GM21447 (cell line): ENCODE measurements at regions not wholly inside any gene's neighbourhood (a gene's known extent, or its start where the extent isn't known, plus 50 kb on each side); places are given as distances from the start of the nearest gene placed in this dataset.

Experiments used
- ATAC-seq: cut with Tn5 transposase; IDR thresholded peaks from one replicate; pipeline ENCODE4 v1.9.1; 2021; ENCODE audit not compliant: unreplicated experiment

DNA sequence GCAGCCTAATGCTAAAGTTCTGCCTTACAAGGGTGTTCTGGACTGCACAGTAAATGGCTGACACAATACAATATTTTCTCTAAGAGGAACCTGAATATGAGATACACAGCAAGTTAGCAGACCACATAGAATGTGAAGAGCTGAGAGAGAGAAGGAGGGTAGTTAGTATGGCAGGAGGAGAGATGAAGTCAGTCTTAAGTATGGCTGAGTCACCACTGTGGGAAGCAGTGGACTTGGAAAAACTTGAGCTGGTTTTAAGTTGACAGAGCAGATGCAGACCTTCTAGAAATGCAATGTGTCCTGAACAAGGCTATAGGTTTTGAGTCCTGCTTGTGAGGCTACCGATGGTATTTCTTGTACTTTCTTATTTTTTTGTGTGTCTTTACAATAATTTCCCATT lies 172.5 kb downstream of the SH2D1A start:
- no peak for ATAC-seq

DNA sequence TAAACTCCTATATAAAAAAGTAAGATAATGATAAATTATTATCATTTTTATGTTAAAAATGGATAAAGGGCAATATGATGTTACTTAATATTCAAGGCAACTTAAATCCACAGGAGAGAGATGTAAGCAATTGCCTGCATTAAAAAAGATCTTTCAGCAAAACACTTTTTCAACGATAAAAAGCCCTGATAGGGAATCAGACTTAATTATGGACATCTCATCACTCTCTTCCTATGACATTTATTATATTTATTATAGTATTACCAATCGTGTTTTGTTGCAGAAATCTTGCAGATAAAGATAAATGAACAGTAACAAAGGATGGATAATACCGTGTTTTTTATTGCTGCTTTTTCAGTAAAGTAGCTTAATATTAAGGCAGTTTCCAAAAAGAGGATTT lies 178.5 kb downstream of the SH2D1A start:
- no peak for ATAC-seq

GRCh38 chrX:124529786-124530185 lies 183.4 kb downstream of the SH2D1A start:
- no peak for ATAC-seq

- ATAC-seq: no peak
Observed at GRCh38 chrX:124530803-124531202, 184.4 kb downstream of the SH2D1A start.

DNA sequence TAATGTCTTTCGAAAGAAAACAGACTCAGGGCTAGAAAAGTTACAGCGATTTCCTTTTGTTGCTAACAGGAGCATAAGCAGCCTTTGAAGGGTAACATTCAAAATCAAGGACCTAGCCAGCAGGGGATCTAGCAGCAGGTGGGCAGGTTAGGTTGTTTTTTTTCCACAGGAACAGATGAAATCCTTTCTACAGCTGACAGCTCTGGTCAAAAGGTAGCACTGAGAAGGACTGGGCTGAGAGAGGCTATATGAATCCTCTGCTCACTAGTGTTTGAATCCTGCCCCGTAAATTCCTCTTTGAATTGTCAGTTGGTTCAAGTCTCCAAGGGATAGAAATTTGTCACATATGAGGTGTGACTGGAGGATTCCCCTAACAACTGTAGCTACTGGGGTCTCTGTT lies 188.2 kb downstream of the SH2D1A start:
- no peak for ATAC-seq

- no peak for ATAC-seq
Observed at GRCh38 chrX:124540474-124540873, 194.1 kb downstream of the SH2D1A start.

GRCh38 chrX:124548571-124548970 lies 202.2 kb downstream of the SH2D1A start:
- ATAC-seq: no peak

- no peak for ATAC-seq
Observed at GRCh38 chrX:124555036-124555595, 208.8 kb downstream of the SH2D1A start.

- ATAC-seq: no peak
Observed at GRCh38 chrX:124557976-124558375, 211.6 kb downstream of the SH2D1A start.

- no peak for ATAC-seq
Observed at GRCh38 chrX:124573468-124573867, 227.1 kb downstream of the SH2D1A start.

- no peak for ATAC-seq
Observed at GRCh38 chrX:124592744-124593143, 246.4 kb downstream of the SH2D1A start.

DNA sequence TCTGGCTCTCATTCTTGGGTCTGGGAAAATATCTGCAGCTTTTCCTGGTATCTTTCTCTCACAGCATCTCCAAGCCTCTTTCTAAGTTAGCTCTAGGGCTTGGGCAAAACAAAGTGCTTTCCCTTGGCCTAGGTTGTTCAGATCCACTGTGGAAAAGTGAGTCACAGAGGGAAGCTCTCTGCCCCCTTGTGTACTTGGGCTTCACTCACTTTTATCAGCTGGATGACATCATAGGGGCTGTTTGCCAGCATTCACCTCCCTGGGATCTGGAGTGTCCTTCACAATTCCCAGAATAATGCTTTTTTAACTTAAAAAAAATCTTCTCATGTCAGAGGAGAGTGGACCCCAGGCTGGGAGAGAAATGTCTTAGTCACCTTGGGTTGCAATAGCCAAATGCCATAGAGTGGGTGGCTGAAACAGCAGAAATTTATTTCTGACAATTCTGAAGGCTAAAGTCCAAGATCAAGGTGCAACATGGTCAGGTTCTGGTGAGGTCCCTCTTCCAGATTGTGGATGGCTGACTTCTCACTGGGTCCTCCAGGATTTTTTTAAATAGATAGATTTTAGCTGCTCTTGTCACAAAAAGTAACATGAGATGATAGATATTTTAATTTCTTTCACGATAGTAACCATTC lies 247.8 kb downstream of the SH2D1A start:
- ATAC-seq: no peak

DNA sequence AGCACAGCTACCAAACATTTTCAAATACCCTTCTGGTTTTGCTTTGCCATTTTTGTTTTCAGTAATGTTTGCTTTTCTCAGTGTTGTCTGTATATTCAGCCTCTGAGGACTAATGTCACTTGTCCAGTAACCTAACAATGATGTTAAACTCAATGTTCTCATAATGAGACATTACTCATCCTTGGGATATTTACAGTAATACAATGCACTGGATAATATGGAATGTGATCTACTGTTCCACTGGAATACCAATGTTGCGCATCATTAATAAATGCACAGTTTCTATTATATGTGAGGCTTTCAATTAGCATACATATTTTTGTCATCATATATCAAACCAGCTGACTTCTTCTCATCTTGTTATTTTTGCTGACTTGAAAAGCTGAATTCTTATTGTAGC lies 259.1 kb downstream of the SH2D1A start:
- no peak for ATAC-seq

DNA sequence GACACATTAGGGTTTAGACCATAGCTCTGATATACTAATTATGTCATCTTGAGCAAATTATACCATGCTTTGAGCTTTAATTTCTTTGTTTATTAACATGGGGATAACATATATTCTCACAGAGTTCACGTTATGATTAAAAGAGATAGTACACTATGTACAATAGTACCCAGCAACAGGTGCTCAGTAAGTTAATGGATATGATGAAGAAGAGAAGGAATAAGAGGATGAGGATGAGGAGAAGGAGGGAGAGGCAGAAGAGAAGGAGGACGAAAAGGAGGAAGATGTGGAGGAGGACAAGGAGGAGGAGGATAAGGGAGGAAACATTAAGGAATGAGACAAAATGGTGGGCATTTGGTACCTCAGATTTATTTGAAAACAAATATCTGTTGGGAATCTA lies 260.4 kb downstream of the SH2D1A start:
- ATAC-seq: no peak

DNA sequence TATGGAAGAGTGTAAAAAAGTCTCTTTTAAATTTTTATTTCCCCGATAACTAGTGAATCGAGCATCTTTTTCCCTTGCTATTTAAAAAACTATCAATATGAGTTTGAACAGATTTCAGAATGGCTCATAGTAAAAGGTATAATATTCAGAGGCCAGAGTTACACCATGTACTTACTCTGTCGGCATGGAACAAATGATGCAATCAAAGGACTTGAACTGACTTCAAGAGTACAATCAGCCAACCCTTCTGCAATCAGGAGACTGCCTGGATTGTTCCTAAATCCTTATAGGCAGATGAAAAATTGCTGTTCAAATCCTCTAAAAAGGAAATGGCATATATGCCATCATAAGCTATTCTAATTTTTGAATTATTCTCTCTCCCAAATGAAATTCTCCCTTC lies 273.3 kb downstream of the SH2D1A start:
- no peak for ATAC-seq

- ATAC-seq: no peak
Observed at GRCh38 chrX:124634363-124634762, 288.0 kb downstream of the SH2D1A start.

DNA sequence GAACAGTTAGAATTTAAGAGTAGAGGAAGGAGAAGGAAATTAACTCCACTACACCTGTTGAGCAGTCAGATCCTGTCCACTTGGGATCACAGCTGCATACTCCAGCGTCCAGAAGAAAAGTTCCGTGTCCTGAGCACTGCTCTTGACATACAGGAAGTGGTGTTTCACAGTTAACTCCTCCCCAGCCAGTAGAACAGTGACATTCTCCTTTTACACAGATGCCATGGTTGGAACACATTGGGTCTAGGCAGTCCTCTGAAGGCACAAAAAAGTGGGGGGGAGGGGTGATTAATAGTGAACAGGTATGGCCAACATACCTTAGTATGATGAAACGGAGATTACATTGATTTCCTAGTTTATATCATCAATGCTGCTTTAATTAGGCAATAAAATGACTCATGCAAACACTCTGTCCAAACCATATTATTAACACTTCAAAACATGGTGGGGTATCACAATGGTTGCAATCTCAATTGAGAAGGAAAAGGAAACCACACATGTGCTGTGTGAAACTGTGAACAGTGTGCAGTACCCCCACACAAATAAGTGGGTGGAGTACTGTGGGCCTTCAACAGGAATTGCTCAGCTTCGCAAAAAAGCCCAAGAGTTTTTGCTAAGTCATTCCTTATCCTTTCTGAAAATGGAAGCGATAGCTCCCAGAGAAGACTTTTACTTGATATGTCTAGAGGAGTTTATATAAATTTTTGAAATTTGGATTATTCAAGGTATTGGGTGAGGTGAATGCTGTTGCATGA lies 295.6 kb downstream of the SH2D1A start:
- ATAC-seq: no peak

- no peak for ATAC-seq
Observed at GRCh38 chrX:124646403-124646802, 300.0 kb downstream of the SH2D1A start.

DNA sequence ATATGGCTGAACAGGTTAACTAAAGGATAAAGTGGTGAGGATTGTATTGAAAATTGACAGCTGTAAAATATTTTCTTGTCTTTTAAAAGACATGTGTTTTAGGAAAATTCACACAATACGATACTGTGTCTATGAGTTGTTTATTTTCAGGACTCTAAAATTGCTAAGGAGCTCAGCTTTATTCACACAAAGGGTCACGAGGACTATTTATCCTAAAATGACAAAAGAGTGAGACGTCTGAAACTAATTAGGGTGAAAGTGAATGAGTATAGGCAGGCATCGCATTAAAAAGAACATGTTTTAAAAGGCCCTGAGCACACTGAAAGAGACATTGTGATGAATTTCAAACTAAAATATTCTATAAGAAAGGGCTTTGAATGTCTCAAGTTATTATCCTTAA lies 304.7 kb downstream of the SH2D1A start:
- no peak for ATAC-seq

DNA sequence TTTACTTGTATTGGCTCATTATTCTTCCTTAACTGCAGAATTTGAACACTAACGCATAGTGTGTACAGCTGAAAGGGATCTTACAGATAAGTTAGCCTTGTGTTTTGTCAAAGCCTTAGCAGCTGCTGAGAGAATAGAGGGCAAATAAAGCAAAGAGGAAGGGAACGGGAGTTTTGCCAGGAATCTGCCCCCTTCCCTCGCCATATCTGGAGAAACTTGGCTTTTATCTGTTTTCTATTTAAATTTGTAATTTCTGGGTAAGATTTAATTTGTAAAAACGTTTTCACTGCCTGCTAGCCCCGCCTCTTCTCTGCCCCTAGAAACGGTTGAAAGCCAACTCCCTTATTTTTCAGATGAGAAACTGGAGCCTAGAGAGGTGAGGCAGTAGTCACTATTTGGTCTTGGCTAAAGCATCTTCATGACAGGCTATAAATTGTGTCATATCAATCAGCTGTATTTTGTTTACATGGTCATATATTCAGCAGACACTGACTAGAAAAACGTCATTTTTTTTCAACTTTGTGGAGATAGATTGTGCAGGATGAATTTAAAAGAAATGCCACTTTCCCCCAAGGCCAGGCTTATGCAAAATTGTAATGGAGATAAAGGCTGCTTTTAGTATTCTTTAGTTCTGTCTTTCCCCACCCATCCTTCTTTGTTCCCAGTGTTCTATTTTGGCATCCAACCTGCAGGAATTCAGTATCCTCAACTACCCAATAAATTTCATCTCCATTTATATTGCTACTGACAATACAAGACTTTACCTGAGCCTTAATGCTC lies 319.4 kb downstream of the SH2D1A start:
- no peak for ATAC-seq

DNA sequence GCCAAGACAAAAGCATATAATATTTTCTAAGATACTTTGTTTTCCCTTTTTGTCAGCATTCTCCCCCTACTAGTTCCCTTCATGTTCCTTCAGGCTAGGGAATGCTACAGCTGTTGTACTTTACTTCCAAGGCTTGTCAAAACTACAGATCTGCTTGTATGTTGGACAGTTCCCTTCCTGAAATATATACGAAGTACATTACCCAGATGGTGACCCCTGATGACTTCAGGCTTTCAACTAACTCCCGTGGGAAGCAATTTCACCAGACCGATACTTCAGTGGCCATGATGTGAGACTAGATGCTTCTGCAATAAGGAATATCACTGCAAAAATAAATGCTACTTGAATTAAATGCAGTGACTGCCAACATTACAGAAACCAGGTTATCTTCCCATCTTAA lies 332.8 kb downstream of the SH2D1A start:
- no peak for ATAC-seq

DNA sequence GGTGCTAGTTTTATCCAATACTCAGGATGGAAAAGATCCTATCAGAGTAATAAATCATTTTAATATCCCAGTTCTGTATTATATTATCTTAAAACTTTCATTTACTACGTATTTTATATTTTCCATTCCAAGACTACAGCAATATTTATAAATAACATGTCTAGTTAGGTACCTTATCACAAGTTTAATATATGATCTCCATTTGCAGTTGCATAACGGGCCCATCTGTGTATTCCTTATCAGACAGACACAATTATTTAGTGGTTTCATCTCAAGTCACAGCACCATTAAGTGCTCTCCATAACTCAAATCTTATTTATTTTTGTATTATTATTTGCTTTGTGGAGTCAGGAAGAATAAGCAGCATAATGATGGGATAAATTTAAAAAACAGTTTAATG lies 333.9 kb downstream of the SH2D1A start:
- ATAC-seq: no peak
